HEK293 (cell line): ENCODE measurements at regions not wholly inside any gene's neighbourhood (a gene's known extent, or its start where the extent isn't known, plus 50 kb on each side); places are given as distances from the start of the nearest gene placed in this dataset.

Experiments used
- BCL6B ChIP-seq: fragments of 450-650 bp; formaldehyde crosslinking; IDR thresholded peaks from 2 replicates; pipeline ENCODE4 v1.5.1; 2017; ENCODE audit warnings: missing biosample characterization, missing genetic modification characterization
- CTCF ChIP-seq: fragments of 450-650 bp; formaldehyde crosslinking; IDR thresholded peaks from 2 replicates; pipeline ENCODE4 v1.5.1; 2016; ENCODE audit warnings: missing biosample characterization, missing genetic modification characterization
- REST ChIP-seq: fragments of 450-650 bp; formaldehyde crosslinking; IDR thresholded peaks from 2 replicates; pipeline ENCODE4 v1.5.1; 2016; ENCODE audit warnings: missing biosample characterization, missing genetic modification characterization
- ZBTB21 ChIP-seq: fragments of 450-650 bp; formaldehyde crosslinking; IDR thresholded peaks from 2 replicates; pipeline ENCODE4 v1.5.1; 2017; ENCODE audit warnings: missing biosample characterization, missing genetic modification characterization
- ZBTB26 ChIP-seq: fragments of 450-650 bp; formaldehyde crosslinking; optimal IDR thresholded peaks from 2 replicates; pipeline ENCODE3; 2016; ENCODE audit warnings: missing biosample characterization, mild to moderate bottlenecking, missing genetic modification characterization
- ZFP3 ChIP-seq: fragments of 450-650 bp; formaldehyde crosslinking; IDR thresholded peaks from 2 replicates; pipeline ENCODE4 v1.5.1; 2016; ENCODE audit warnings: low read depth, missing biosample characterization, missing genetic modification characterization
- ZFP41 ChIP-seq: fragments of 450-650 bp; formaldehyde crosslinking; IDR thresholded peaks from 2 replicates; pipeline ENCODE4 v1.5.1; 2016; ENCODE audit warnings: missing biosample characterization, missing genetic modification characterization, borderline replicate concordance
- ZNF366 ChIP-seq: fragments of 450-650 bp; formaldehyde crosslinking; conservative IDR thresholded peaks from 2 replicates; pipeline ENCODE4 v1.5.1; 2016; ENCODE audit warnings: missing biosample characterization, missing genetic modification characterization
- ZNF48 ChIP-seq: fragments of 450-650 bp; formaldehyde crosslinking; IDR thresholded peaks from 2 replicates; pipeline ENCODE4 v1.5.1; 2016; ENCODE audit warnings: missing biosample characterization, missing genetic modification characterization
- ZNF830 ChIP-seq: fragments of 450-650 bp; IDR thresholded peaks from 2 replicates; pipeline ENCODE4 v1.5.0; 2018; ENCODE audit warnings: missing biosample characterization, missing genetic modification characterization, low read depth, mild to moderate bottlenecking, moderate library complexity
- ZSCAN4 ChIP-seq: fragments of 450-650 bp; formaldehyde crosslinking; IDR thresholded peaks from 2 replicates; pipeline ENCODE4 v1.5.1; 2017; ENCODE audit warnings: missing biosample characterization, missing genetic modification characterization

GRCh38 chr7:66522518-66522917 lies 106.2 kb upstream of the KCTD7 start:
- no peak for TF ChIP-seq ZNF366 (tag by site-specific recombination)
- TF ChIP-seq ZNF830 (tag by site-specific recombination) = no peak
- no peak for TF ChIP-seq ZBTB21 (tag by site-specific recombination)
- TF ChIP-seq ZBTB26 (tag by site-specific recombination) = no peak
- no peak for TF ChIP-seq CTCF (tag by site-specific recombination)
- TF ChIP-seq REST (tag by site-specific recombination) = no peak
- no peak for TF ChIP-seq ZFP41 (tag by site-specific recombination)
- no peak for TF ChIP-seq ZNF48 (tag by site-specific recombination)
- no peak for TF ChIP-seq ZSCAN4 (tag by site-specific recombination)
- TF ChIP-seq BCL6B (tag by site-specific recombination) = no peak
- no peak for TF ChIP-seq ZFP3 (tag by site-specific recombination)
